H1 (cell line): ENCODE measurements at regions not wholly inside any gene's neighbourhood (a gene's known extent, or its start where the extent isn't known, plus 50 kb on each side); places are given as distances from the start of the nearest gene placed in this dataset.

Source experiments
- BCL11A ChIP-seq, 2 experiments: IDR thresholded peaks; one replicate each; pipeline ENCODE4 v1.6.1; 2011; ENCODE audit warnings: low read depth in 2 of 2, low read length in 2 of 2, mild to moderate bottlenecking in 2 of 2
- CBX5 ChIP-seq: fragments of 300-800, 300-1000 bp; sonication (generic); IDR thresholded peaks from 2 replicates; pipeline ENCODE4 v1.7.1; 2016; ENCODE audit warnings: antibody characterized with exemption, low read length, low read depth
- GABPA ChIP-seq: IDR thresholded peaks from 2 replicates; pipeline ENCODE4 v1.6.1; 2011; ENCODE audit warnings: mild to moderate bottlenecking, low read length, moderate library complexity, borderline replicate concordance; ENCODE audit not compliant: insufficient read depth
- MAFK ChIP-seq: IDR thresholded peaks from 2 replicates; pipeline ENCODE4 v1.6.1; 2012; ENCODE audit warnings: low read depth, mild to moderate bottlenecking, improper control_type of control experiment, low read length
- MAX ChIP-seq: IDR thresholded peaks from 2 replicates; pipeline ENCODE4 v1.6.1; 2012; ENCODE audit warnings: inconsistent platforms
- RAD21 ChIP-seq, 2 experiments: IDR thresholded peaks in 1 of 2; conservative IDR thresholded peaks in 1 of 2; 2 replicates each; pipeline ENCODE4 v1.6.1; 2011; ENCODE audit warnings: low read depth in 2 of 2, low read length in 2 of 2, improper control_type of control experiment in 1 of 2, inconsistent platforms in 1 of 2, mild to moderate bottlenecking in 1 of 2, moderate library complexity in 1 of 2
- SIN3A ChIP-seq, 2 experiments: IDR thresholded peaks in 1 of 2; conservative IDR thresholded peaks in 1 of 2; 2 replicates each; pipeline ENCODE4 v1.6.1; 2011 to 2012; ENCODE audit warnings: low read length in 2 of 2, improper control_type of control experiment in 1 of 2, low read depth in 1 of 2, mild to moderate bottlenecking in 1 of 2
- SIX5 ChIP-seq: IDR thresholded peaks from 2 replicates; pipeline ENCODE4 v1.6.1; 2011; ENCODE audit warnings: mild to moderate bottlenecking, low read depth, low read length
- SP2 ChIP-seq: IDR thresholded peaks from 2 replicates; pipeline ENCODE4 v1.6.1; 2012; ENCODE audit warnings: mild to moderate bottlenecking, low read length, inconsistent platforms
- YY1 ChIP-seq: IDR thresholded peaks from 2 replicates; pipeline ENCODE4 v1.6.1; 2011; ENCODE audit warnings: low read depth, mild to moderate bottlenecking, low read length
- ZNF274 ChIP-seq: IDR thresholded peaks from 2 replicates; pipeline ENCODE4 v1.7.0; 2012; ENCODE audit warnings: low read length, borderline replicate concordance; ENCODE audit errors: extremely low read depth

GRCh38 chr10:3420527-3421469 is 248.2 kb upstream of the PITRM1 start (continued):
- no peak for TF ChIP-seq GABPA
- TF ChIP-seq BCL11A (IDR thresholded peaks at IDR 0.05; ENCODE audit: low read depth in 2 of 2, low read length in 2 of 2): no peak
- TF ChIP-seq SP2: no peak
- no peak for TF ChIP-seq SIX5
- TF ChIP-seq SIN3A (conservative IDR thresholded peaks at IDR 0.05 in 1 of 2, IDR thresholded peaks at IDR 0.05 in 1 of 2; ENCODE audit: low read depth in 1 of 2, low read length in 2 of 2): no peak
- TF ChIP-seq ZNF274: no peak
- TF ChIP-seq YY1: no peak
- TF ChIP-seq MAFK: no peak
- no peak for TF ChIP-seq CBX5
- TF ChIP-seq MAX: no peak
- no peak for TF ChIP-seq RAD21 (IDR thresholded peaks at IDR 0.05 in 1 of 2, conservative IDR thresholded peaks at IDR 0.05 in 1 of 2; ENCODE audit: low read depth in 2 of 2, low read length in 2 of 2)
